ENCODE measurements at regions not wholly inside any gene's neighbourhood (a gene's known extent, or its start where the extent isn't known, plus 50 kb on each side); places are given as distances from the start of the nearest gene placed in this dataset.

GRCh38 chr5:23579566-23579965 lies 72.2 kb downstream of the PRDM9 start:
- H3K36me3 ChIP-seq (ENCODE audit: control insufficient read depth, insufficient read depth, low read length), result no peaks in the 10 kb centered on the region
- no peaks in the 10 kb centered on the region for H3K9me3 ChIP-seq
- no peak for TF ChIP-seq CTCF (IDR thresholded peaks at IDR 0.05; ENCODE audit: insufficient read depth in 1 of 2, low read depth in 1 of 2, low read length in 1 of 2, severe bottlenecking in 1 of 2, unreplicated experiment in 1 of 2)
- Mint-ChIP-seq H3K36me3 (ENCODE audit: insufficient read depth, unreplicated experiment) (no peaks in the 10 kb centered on the region), H3K9me3 (ENCODE audit: unreplicated experiment) (no peaks in the 10 kb centered on the region), H3K4me1 (ENCODE audit: low read depth, unreplicated experiment) (no peaks in the 10 kb centered on the region), H3K27me3 (ENCODE audit: insufficient read depth, unreplicated experiment) (no peaks in the 10 kb centered on the region), H3K27ac (ENCODE audit: unreplicated experiment) (no peak overlapping the region), H3K4me3 (ENCODE audit: unreplicated experiment) (no peak overlapping the region)
- H3K4me1 ChIP-seq, result no peaks in the 10 kb centered on the region
- POLR2A ChIA-PET, result no interaction called here
- BruUV-seq (replicated peaks), result no TSS peak
- H3K27me3 ChIP-seq (replicated peaks; ENCODE audit: control insufficient read depth, insufficient read depth, low read length), result no peaks in the 10 kb centered on the region
- CTCF ChIA-PET, result no interaction called here
- intact Hi-C loops (cut with micrococcal nuclease; ENCODE audit: unreplicated experiment), result no loop called here
- DNase-seq, result no peak
- no peak overlapping the region for H3K4me3 ChIP-seq (ENCODE audit: low read depth, low read length)

GRCh38 chr5:23583081-23583480 lies 75.7 kb downstream of the PRDM9 start:
- Histone ChIP-seq H3K9me3 (no peaks in the 10 kb centered on the region), H3K4me1 (no peaks in the 10 kb centered on the region), H3K36me3 (ENCODE audit: control insufficient read depth, insufficient read depth, low read length) (no peaks in the 10 kb centered on the region), H3K27me3 (replicated peaks; ENCODE audit: control insufficient read depth, insufficient read depth, low read length) (no peaks in the 10 kb centered on the region), H3K4me3 (ENCODE audit: low read depth, low read length) (no peak overlapping the region)
- Mint-ChIP-seq H3K4me3 (ENCODE audit: unreplicated experiment) (no peak overlapping the region), H3K4me1 (ENCODE audit: low read depth, unreplicated experiment) (no peaks in the 10 kb centered on the region), H3K36me3 (ENCODE audit: insufficient read depth, unreplicated experiment) (no peaks in the 10 kb centered on the region), H3K27ac (ENCODE audit: unreplicated experiment) (no peak overlapping the region), H3K9me3 (ENCODE audit: unreplicated experiment) (no peaks in the 10 kb centered on the region), H3K27me3 (ENCODE audit: insufficient read depth, unreplicated experiment) (no peaks in the 10 kb centered on the region)
- intact Hi-C loops (cut with micrococcal nuclease; ENCODE audit: unreplicated experiment), result no loop called here
- DNase-seq, result no peak
- BruUV-seq (replicated peaks), result no TSS peak
- ChIA-PET CTCF (no interaction called here), POLR2A (no interaction called here)
- no peak for TF ChIP-seq CTCF (IDR thresholded peaks at IDR 0.05; ENCODE audit: insufficient read depth in 1 of 2, low read depth in 1 of 2, low read length in 1 of 2, severe bottlenecking in 1 of 2, unreplicated experiment in 1 of 2)

GRCh38 chr5:23588841-23589326 lies 81.5 kb downstream of the PRDM9 start:
- Histone ChIP-seq H3K36me3 (ENCODE audit: control insufficient read depth, insufficient read depth, low read length) (no peaks in the 10 kb centered on the region), H3K9me3 (no peaks in the 10 kb centered on the region), H3K27me3 (replicated peaks; ENCODE audit: control insufficient read depth, insufficient read depth, low read length) (no peaks in the 10 kb centered on the region), H3K4me3 (ENCODE audit: low read depth, low read length) (no peak overlapping the region), H3K4me1 (no peaks in the 10 kb centered on the region)
- Mint-ChIP-seq H3K36me3 (ENCODE audit: insufficient read depth, unreplicated experiment) (no peaks in the 10 kb centered on the region), H3K9me3 (ENCODE audit: unreplicated experiment) (no peaks in the 10 kb centered on the region), H3K27me3 (ENCODE audit: insufficient read depth, unreplicated experiment) (no peaks in the 10 kb centered on the region), H3K4me1 (ENCODE audit: low read depth, unreplicated experiment) (no peaks in the 10 kb centered on the region), H3K4me3 (ENCODE audit: unreplicated experiment) (no peak overlapping the region), H3K27ac (ENCODE audit: unreplicated experiment) (no peak overlapping the region)
- DNase-seq, result no peak
- ChIA-PET POLR2A (no interaction called here), CTCF (no interaction called here)
- no peak for TF ChIP-seq CTCF (IDR thresholded peaks at IDR 0.05; ENCODE audit: insufficient read depth in 1 of 2, low read depth in 1 of 2, low read length in 1 of 2, severe bottlenecking in 1 of 2, unreplicated experiment in 1 of 2)
- no TSS peak for BruUV-seq (replicated peaks)
- intact Hi-C loops (cut with micrococcal nuclease; ENCODE audit: unreplicated experiment), result no loop called here

All from Caco-2 (cell line).